GM18909 (cell line): ENCODE measurements at regions not wholly inside any gene's neighbourhood (a gene's known extent, or its start where the extent isn't known, plus 50 kb on each side); places are given as distances from the start of the nearest gene placed in this dataset.

Experiments
- ATAC-seq: cut with Tn5 transposase; IDR thresholded peaks from one replicate; pipeline ENCODE4 v1.9.1; 2021; ENCODE audit warnings: mild to moderate bottlenecking; ENCODE audit not compliant: unreplicated experiment, poor library complexity

DNA sequence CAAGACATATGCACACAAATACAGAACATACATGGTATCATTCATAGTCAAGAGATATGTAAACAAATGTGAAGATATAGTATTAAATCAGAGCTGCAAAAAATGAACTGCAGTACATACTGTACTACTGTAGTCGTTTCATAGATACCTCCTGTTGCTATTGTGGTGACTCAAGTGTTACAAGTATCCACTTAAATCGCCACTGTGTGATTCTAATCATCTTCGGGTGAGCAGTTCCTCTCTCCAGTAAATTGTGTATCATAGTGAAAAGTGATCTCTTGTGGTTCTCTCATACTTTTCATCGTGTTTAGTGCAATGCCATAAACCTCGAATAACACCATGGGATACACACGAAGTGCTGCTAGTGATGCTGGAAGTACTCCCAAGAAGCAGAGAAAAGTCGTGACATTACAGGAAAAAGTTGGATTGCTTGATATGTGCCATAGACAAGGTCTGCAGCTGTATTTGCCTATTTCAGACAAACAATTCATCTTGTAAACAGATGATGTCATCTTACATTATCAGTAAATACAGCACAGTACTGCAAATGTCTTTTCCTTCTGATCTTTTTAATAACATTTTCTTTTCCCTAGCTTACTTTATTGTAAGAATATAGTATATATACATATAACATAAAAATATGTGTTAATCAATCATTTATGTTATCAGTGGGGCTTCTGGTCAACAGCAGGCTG lies 222.2 kb downstream of the BCL11A start:
- no peak for ATAC-seq

DNA sequence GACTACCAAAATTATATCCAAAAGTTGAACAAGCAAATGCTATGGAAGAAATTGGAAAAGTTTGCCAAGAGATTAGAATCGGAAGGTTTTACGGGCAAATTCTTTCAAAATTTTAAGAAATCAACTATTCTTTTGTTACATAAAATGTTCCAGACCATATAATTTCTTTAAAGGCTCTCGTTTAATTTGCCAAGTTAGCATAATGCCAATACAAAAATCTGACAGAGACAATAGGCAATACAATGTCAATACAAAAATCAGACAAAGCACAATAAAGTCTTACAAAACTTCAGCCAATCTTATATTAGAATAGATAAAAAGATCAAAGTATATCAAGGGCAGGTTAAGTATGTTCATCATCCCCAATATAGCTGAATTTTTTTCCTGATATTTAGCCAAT lies 224.2 kb downstream of the BCL11A start:
- ATAC-seq: no peak

DNA sequence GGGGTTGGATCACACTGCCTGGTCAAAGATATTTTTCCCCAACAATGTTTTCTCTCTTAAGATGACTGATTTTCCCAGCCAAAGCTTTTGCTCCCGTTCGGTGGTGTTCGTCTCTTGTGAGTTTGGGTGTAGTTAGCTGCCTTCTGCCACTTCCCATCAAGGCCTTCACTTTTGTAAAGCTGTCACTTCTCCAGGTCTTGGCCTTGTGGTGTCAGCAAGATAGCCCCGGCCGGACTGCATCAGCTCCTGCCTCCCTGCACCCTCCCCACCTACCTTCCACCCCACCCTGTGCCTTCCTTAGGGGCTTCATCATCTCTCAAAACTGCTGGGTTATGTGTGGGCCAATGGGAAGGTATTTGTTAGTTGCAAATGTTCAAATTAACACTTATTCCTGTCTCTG lies 228.9 kb downstream of the BCL11A start:
- ATAC-seq: no peak

DNA sequence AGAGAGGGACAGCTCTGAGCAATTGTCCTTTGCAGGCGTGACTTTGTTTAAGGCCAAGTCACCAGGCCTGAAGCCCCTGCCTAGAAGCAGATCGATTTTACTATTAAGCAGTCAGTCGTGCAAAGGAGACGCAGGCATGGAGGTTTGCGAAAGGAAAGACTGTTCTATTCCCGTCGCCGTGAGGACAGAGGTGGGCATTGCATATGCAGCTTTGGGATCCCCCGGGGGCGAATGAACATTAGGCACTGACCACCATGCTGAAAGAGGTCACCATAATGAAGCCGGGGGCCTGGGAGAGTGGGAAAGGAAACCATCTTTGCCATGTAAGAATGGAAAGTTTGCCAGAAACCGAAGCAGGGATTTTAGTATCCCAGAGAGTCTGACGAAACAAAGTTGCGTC lies 231.6 kb downstream of the BCL11A start:
- no peak for ATAC-seq

DNA sequence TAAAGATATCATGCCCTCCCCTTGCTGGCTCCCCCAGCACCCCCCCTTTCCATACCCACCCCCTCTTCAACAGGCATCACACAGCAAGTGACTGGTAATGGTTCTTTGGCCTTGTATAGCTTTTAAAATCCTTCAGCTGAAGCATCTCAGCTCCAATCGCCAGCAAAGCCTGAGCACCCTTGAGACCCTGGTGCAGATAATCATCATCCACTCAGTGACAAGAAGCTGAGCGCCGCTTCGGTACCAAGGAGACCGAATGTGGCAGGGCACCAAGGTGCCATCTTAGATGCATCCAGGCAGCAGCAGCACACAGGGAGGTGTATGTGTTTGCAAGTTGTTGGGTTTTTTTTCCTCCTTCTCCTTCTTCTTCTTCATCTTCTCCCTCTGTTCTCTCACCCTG lies 232.7 kb downstream of the BCL11A start:
- no peak for ATAC-seq

DNA sequence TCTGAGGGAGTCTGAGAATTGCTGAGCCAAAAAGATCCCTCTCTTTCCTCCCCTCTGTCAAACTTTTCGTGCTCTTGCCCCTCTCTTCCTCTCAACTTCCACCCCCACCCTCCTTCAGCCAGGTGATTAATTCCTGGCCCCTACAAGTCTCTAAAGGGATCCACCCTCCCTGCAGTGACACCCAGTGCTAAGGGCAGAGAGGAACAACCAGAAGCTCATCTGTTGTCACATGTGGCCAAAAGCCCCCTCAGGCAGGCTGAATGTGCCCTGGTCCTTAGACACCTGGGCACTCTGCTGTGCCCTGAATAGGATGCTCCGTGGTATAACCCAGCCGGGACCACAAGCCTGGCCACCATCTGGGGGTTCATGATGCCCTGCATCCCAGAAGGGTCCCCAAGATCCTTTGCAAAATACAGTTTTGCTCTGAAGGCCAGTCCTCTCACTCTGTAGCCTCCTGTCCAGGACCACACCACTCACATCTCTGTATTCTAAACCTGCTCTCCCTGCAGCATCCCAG lies 234.4 kb downstream of the BCL11A start:
- no peak for ATAC-seq

DNA sequence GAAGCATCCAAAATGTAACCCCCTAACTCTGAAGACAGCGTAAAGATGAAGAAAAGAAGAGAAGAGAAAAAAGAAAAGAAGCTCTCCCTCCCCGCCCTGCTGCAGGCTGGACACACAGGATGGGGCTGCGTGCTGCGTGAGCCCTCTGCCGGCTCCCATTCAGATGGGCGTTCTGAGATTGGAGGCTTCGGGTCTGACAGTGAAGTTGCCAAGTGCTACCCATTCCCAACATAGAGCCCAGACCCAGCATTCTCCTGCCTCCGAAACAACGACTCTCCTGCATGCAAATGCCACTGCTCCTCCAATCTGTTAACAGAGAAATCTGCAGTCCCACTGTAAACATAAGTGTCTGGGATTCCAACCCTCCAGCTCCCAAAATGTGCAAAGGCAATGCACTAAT lies 234.9 kb downstream of the BCL11A start:
- no peak for ATAC-seq

DNA sequence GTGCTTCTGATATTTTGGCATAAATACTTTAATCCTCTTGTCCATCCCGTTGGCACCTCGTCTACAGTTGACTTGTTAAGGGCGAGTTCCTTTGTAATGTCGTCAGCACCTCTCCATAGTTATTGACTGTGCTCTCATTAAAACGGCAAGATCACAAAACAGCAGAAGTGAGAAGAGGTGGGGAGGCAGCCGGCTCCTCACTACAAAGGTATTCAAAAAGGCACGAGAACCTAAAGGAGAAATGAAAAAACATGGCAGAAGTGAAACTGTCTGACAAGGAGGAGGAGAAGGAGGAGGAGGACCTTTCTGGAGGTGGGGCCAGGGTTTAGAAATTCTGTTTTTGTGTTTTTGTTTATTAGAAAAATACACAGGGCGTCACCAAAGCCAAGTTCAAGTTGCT lies 235.6 kb downstream of the BCL11A start:
- ATAC-seq: peak; percentile 78

DNA sequence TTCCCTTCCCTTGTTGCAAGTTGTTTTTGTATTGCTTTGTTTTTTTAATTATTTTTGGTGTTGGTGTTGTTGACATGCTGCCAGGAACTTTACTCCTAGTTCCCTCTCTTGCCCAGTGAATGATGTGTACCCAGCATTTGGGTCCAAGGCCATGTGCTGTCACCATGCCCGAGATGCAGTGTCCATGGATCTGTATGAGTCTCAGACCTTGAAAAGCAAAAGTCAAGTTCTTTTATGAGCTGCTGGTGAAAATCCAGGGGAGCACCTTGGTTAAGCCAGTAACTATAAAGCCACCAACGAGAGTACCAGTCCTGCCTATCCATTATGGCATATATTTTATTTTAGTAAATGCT lies 236.4 kb downstream of the BCL11A start:
- ATAC-seq: no peak

DNA sequence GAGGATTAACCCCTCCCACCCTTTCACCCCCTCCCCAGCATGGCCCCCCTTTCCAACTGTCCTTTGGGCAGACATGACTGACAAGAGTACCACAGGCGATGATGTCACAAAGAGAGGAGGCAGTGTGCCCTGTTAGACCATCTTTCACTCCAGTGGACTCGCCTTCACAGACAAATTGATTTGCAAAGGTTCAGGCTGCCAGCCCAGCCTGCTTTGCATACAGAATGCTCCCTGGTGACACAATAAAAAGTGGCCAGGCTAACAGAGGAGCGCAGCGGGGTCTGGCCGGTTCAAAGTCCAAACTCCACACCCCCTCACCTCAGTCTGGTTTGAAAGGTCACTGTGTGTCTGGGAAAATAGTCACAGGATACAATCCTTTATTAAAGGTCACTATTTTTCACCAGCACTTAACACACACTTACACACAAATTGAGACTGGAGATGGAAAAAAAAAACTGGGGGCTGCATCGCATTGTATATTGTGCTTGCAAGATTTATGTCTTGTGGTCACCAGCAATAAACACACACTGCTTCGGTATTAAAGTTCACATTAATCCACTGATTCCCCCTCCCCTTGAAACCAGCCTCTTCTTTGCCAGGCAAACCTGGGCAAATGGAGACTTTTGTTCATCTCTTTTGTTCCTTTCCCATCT lies 236.9 kb downstream of the BCL11A start:
- ATAC-seq: no peak

DNA sequence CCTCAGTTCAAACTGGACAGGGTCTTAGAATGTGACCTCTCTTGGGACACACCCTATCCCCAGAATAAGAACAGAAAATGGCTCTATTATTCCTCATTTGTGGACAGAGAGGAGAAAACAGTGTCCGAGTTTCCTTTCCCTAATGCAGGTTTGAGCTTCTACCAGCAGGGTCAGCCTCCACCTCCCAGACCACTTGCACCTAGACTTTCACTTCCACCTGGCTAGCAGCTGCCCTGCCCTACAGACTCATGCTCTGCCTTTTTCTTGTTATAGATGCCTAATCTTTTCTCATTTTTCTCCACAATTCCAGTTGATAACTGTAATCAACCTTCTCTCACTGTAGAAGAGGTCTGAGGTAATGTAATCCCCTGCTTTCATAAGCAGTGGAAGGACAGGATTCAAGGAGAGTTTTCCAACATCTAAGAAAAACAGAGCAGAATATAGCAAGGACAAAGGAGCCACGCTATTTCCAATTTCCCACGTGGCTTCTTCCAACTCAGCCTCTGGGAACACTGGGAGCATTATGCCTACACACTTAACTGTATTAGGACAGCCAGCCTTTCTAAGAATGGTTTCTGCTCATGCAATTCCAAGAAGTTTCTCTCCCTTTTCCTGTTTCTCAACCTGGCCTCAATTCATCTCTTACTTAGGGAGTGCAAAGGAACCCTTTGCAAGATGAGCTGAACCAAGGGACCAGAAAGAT lies 239.8 kb downstream of the BCL11A start:
- ATAC-seq: peak; percentile 29

DNA sequence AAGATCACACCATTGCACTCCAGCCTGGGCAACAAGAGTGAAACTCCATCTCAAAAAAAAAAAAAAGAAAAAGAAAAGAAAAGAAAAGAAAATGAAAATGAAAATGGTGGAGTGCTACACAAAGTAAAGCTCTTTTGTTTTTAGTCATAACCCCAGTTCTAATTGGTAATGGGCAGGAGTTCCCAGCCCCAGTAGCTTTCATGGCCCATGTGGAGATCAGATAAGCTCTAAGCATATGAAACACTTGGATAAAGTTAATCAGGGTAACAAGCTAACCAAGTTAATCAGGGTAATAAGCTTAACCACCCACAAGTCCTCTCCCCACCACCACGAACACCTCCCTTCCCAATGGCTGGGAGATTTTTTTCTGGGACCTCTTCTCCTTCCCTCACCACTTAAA lies 240.8 kb downstream of the BCL11A start:
- ATAC-seq: peak; percentile 71

DNA sequence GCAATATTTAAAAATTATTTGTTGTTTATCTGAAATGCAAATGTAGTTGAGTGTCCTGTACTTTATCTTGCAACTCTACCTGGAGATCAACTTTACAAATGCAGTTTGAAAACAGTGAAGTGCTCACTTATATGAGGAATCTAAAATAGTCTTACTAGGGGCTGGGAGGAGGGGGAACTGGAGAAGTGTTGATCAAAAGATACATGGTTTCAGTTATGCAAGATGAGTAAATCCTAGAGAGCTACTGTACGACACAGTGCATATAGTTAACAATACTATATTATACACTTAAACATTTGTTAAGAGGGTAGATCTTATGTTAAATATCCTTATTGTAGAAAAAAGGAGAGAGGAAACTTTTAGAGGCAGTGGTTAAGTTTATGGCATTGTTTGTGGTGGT lies 241.9 kb downstream of the BCL11A start:
- ATAC-seq: peak; percentile 50

DNA sequence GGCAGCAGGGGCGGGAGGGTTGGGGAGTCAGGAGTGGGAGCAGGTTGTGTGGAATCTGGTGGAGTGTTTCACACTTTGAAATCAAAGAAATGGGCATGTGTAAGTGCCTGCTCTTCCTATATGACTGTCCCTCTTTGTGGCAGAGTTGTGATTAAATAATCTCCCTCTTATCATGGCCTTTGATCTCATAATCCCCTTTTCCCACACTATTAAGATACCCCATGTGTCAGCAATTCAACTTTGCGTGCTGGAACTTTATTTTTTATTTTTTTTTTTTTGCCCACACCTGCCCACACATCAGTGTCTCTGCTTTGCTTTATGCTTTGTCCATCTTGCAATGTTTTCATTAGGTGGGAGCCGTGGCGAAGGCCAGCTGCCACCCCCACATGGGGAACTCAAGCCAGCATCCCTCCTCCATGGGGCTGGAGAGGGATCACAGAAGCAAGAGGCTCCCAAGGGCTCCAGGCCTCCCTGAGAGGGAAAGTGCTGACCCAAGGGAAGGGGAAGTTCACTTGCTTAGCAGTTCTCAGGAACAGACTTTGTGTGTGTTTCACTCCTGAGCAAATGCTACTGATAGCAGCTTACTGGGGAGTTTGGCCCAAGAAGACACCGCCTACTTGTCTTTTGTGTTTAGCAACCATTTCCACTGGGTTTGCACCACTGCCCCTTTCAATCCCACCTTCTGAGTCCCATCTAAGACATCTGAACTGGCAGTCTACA lies 243.4 kb downstream of the BCL11A start:
- no peak for ATAC-seq

DNA sequence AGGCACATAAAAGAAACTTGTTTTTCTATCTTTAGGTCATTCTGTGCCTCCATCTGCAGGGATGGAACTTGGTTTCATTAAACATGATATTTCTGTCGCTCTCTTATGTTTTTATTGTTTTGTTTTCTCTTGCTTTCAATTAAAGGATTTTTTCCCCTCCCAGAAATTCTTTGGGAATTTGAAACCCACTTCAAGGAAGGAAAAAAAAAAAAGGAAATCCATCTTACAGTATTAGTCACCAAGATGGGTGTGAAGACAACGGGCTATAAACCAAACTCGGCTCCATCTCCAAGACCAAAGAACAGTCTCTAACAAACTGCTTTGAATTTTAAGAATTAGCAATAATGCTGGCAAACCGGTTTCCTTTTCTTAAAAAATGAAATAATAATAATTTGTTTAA lies 244.1 kb downstream of the BCL11A start:
- no peak for ATAC-seq

DNA sequence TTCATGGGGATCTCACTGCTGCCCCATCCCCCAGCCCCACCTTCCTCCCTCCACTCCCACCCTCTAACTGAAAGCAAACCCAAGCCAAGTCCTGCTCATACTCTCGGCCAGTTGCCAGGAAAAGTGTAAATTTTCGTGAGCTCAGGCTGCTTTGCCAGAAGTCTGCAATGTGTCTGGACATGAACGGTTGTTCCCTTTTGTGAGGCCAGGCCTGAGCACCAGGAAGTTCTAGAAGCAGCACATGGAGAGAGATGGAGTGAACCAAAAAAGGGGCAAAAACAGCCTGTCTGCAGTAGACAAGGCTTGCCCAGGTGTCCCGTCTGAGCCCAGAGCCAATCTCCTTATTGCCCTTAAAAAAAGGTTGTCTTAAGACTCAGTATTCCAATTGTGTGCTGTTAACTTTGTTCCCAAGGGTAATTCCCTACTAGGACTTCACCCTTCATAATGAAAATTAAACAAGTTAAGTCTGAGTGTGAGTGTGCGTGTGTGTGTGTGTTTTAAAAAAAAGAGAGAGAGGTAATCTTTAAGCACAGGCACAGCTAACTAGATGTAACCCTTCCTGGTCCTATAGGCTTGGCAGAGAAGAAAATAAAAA lies 247.1 kb downstream of the BCL11A start:
- no peak for ATAC-seq

DNA sequence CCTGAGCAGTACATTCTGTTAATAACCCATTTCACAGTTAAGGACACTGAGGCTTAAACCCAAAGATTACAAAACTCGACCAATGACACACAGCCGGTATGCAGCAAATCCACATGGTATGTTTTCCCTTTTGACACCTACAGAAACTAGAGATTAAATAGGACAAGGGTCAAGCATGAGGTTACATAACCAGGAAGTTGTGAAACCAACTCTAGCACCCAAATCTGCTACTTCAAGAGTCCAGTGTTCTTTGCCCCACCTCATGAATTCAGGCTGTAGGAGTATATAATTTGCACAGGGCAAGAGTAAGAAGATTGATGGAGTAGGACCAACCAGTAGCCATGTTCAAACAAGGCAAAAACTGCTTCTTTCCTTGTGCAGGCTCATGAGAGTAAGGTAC lies 249.8 kb downstream of the BCL11A start:
- ATAC-seq: no peak

DNA sequence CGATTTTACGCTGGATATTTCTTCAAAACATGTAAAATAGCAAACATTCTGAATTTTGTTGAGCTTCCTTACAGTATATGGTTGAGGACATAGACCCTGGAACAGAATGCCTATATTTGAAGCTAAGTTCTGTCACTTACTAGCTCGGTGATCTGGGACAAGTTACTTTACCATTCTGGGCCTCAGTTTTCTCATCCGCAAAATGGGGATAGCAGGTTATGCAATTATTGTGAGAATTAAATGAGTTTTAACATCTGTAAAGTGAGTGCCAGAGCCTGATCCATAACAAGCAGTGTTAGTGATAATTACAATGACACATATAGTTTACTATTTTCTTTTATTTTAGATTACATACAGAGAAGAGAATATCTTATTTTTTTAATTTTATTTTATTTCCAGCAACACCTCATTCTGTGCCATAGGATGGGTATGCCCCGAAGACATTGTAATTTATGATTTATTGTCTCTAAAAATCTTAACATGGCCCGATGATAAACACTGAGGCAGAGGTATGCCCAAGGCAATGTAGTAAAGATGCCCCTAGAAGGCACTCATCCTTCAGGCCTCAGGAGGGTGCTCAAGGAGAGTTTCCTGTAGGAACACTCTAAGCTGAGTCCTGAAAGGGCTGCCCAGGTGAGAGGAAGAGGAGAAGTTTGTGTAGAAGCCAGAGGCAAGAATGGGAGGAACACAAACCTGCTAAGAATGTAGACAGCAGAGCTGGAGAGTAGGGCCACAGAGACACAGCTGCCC lies 250.9 kb downstream of the BCL11A start:
- ATAC-seq: no peak

DNA sequence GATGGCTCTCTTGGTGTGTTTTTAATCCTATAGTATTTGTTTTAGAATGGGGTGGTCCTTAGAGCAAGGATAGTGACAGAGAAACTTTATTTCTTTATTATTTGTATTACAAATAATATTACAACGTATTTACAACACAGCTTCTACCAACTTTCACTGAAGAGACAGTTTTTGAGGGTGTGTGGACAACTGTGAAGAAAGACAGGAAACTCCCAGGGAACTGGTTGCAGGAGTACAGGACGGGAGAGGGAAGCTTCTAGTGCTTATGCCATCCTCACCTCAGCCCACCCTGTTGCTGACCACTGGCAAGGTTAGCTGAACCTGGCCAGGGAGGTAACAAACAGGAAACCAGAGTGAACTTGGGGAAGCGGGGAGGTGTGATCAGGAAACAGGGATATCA lies 251.7 kb downstream of the BCL11A start:
- no peak for ATAC-seq

DNA sequence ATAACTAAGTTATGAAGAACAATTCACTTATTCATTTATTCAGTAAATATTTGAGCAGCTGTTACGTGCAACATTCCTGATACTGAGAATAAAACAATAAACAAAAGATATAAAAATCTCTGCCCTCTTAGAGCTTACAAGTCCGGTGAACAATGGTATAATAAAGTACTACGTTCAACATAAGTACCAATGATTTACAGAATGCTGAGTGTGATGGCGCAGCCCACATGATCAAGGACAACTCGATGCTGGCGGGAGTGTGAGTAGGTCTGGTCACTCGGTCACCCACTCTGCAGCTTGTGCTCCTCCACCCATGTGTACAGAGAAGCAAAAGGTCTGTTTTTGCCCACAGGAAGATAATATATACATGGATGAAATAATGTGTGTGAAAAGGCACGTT lies 254.3 kb downstream of the BCL11A start:
- ATAC-seq: no peak
